ENCODE measurements at regions not wholly inside any gene's neighbourhood (a gene's known extent, or its start where the extent isn't known, plus 50 kb on each side); places are given as distances from the start of the nearest gene placed in this dataset.

- Histone ChIP-seq H3K4me3 (ENCODE audit: low read depth in 1 of 2, low read length in 2 of 2) (no peak overlapping the region), H3K4me1 (ENCODE audit: control insufficient read depth in 1 of 2, insufficient read depth in 2 of 2, low read length in 2 of 2) (no peaks in the 10 kb centered on the region)
Observed at GRCh38 chr7:16318989-16319915, 102.1 kb downstream of the CRPPA start.

DNA sequence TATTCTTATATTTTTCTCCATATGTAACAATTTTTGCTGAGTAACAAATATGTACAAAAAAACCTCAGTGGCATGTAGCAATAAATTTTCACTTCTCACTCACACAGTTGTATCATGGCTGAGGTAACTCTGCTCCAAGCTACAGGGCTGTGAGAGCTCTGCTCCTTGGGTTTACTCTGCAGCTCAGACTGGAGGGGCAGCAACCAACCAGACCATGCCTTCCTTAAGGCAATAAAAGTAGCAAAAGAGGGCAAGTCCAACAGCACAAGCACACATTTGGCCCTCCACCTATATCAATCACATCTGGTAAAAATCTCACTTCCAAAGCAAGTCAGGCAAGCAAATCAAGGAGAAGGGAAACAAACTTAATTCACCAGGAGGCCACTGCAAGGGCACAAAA is 102.9 kb downstream of the CRPPA start:
- Histone ChIP-seq H3K36me3 (ENCODE audit: control insufficient read depth in 1 of 2, insufficient read depth in 2 of 2, low read length in 2 of 2) (no peaks in the 10 kb centered on the region), H3K27me3 (ENCODE audit: low read depth, low read length) (no peaks in the 10 kb centered on the region), H3K9me3 (ENCODE audit: control insufficient read depth in 1 of 2, low read length in 2 of 2) (no peaks in the 10 kb centered on the region)

More at GRCh38 chr7:16318989-16319915, 102.1 kb downstream of the CRPPA start:
- no peak overlapping the region for H3K27ac ChIP-seq (ENCODE audit: low read length)
- no peaks in the 10 kb centered on the region for H3K9me3 ChIP-seq (ENCODE audit: control insufficient read depth in 1 of 2, low read length in 2 of 2)
- no peaks in the 10 kb centered on the region for H3K36me3 ChIP-seq (ENCODE audit: control insufficient read depth in 1 of 2, insufficient read depth in 2 of 2, low read length in 2 of 2)
- H3K27me3 ChIP-seq (ENCODE audit: low read depth, low read length), result no peaks in the 10 kb centered on the region

GRCh38 chr7:16317406-16317805 is 103.9 kb downstream of the CRPPA start:
- no peaks in the 10 kb centered on the region for H3K9me3 ChIP-seq (ENCODE audit: control insufficient read depth in 1 of 2, low read length in 2 of 2)
- no peaks in the 10 kb centered on the region for H3K36me3 ChIP-seq (ENCODE audit: control insufficient read depth in 1 of 2, insufficient read depth in 2 of 2, low read length in 2 of 2)
- no peaks in the 10 kb centered on the region for H3K4me1 ChIP-seq (ENCODE audit: control insufficient read depth in 1 of 2, insufficient read depth in 2 of 2, low read length in 2 of 2)
- no peak overlapping the region for H3K27ac ChIP-seq (ENCODE audit: low read length)
- H3K4me3 ChIP-seq (ENCODE audit: low read depth in 1 of 2, low read length in 2 of 2), result no peak overlapping the region
- H3K27me3 ChIP-seq (ENCODE audit: low read depth, low read length), result no peaks in the 10 kb centered on the region

More for the DNA sequence above, 102.9 kb downstream of the CRPPA start:
- no peak overlapping the region for H3K27ac ChIP-seq (ENCODE audit: low read length)
- H3K4me3 ChIP-seq (ENCODE audit: low read depth in 1 of 2, low read length in 2 of 2), result no peak overlapping the region
- H3K4me1 ChIP-seq (ENCODE audit: control insufficient read depth in 1 of 2, insufficient read depth in 2 of 2, low read length in 2 of 2), result no peaks in the 10 kb centered on the region

- no peaks in the 10 kb centered on the region for H3K36me3 ChIP-seq (ENCODE audit: control insufficient read depth in 1 of 2, insufficient read depth in 2 of 2, low read length in 2 of 2)
- no peak overlapping the region for H3K27ac ChIP-seq (ENCODE audit: low read length)
- peak overlapping the region in 1 of 2 donors; percentile 12 for H3K4me3 ChIP-seq (ENCODE audit: low read depth in 1 of 2, low read length in 2 of 2)
- H3K9me3 ChIP-seq (ENCODE audit: control insufficient read depth in 1 of 2, low read length in 2 of 2), result no peaks in the 10 kb centered on the region
- no peaks in the 10 kb centered on the region for H3K27me3 ChIP-seq (ENCODE audit: low read depth, low read length)
- no peaks in the 10 kb centered on the region for H3K4me1 ChIP-seq (ENCODE audit: control insufficient read depth in 1 of 2, insufficient read depth in 2 of 2, low read length in 2 of 2)
Observed at GRCh38 chr7:16315280-16315679, 106.1 kb downstream of the CRPPA start.

GRCh38 chr7:16309129-16309528 is 112.2 kb downstream of the CRPPA start:
- Histone ChIP-seq H3K36me3 (ENCODE audit: control insufficient read depth in 1 of 2, insufficient read depth in 2 of 2, low read length in 2 of 2) (no peaks in the 10 kb centered on the region), H3K9me3 (ENCODE audit: control insufficient read depth in 1 of 2, low read length in 2 of 2) (no peaks in the 10 kb centered on the region), H3K27ac (ENCODE audit: low read length) (no peak overlapping the region), H3K4me1 (ENCODE audit: control insufficient read depth in 1 of 2, insufficient read depth in 2 of 2, low read length in 2 of 2) (no peaks in the 10 kb centered on the region), H3K4me3 (ENCODE audit: low read depth in 1 of 2, low read length in 2 of 2) (no peak overlapping the region), H3K27me3 (ENCODE audit: low read depth, low read length) (no peaks in the 10 kb centered on the region)

DNA sequence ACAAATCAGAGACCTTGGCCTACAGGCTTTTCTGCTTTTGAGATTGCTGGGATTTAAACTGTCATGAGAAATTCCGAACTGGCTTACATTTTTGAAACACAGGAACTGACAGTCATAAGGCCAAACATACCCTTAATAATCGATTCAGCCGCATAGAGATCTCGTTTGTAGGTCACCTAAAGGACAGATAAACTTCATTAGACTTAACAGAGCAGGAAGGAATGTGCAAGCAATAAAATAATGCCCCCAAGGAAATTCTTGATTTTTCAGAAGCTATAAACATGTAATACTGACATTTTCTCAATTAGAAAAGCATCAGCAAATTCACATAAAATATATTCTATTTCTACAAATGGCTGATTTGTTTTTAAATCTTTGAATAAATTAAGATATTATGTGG is 120.0 kb downstream of the CRPPA start:
- no peaks in the 10 kb centered on the region for H3K27me3 ChIP-seq (ENCODE audit: low read depth, low read length)
- H3K9me3 ChIP-seq (ENCODE audit: control insufficient read depth in 1 of 2, low read length in 2 of 2), result no peaks in the 10 kb centered on the region
- H3K36me3 ChIP-seq (ENCODE audit: control insufficient read depth in 1 of 2, insufficient read depth in 2 of 2, low read length in 2 of 2), result no peaks in the 10 kb centered on the region
- H3K27ac ChIP-seq (ENCODE audit: low read length), result no peak overlapping the region
- H3K4me1 ChIP-seq (ENCODE audit: control insufficient read depth in 1 of 2, insufficient read depth in 2 of 2, low read length in 2 of 2), result peaks cover 0 to 3% of the 10 kb centered on the region in 2 donors
- no peak overlapping the region for H3K4me3 ChIP-seq (ENCODE audit: low read depth in 1 of 2, low read length in 2 of 2)

- peaks cover 0 to 6% of the 10 kb centered on the region in 2 donors for H3K4me1 ChIP-seq (ENCODE audit: control insufficient read depth in 1 of 2, insufficient read depth in 2 of 2, low read length in 2 of 2)
- no peaks in the 10 kb centered on the region for H3K27me3 ChIP-seq (ENCODE audit: low read depth, low read length)
- H3K9me3 ChIP-seq (ENCODE audit: control insufficient read depth in 1 of 2, low read length in 2 of 2), result no peaks in the 10 kb centered on the region
- no peaks in the 10 kb centered on the region for H3K36me3 ChIP-seq (ENCODE audit: control insufficient read depth in 1 of 2, insufficient read depth in 2 of 2, low read length in 2 of 2)
- H3K27ac ChIP-seq (ENCODE audit: low read length), result no peak overlapping the region
- no peak overlapping the region for H3K4me3 ChIP-seq (ENCODE audit: low read depth in 1 of 2, low read length in 2 of 2)
Observed at GRCh38 chr7:16300361-16300895, 120.9 kb downstream of the CRPPA start.

- Histone ChIP-seq H3K9me3 (ENCODE audit: control insufficient read depth in 1 of 2, low read length in 2 of 2) (no peaks in the 10 kb centered on the region), H3K36me3 (ENCODE audit: control insufficient read depth in 1 of 2, insufficient read depth in 2 of 2, low read length in 2 of 2) (no peaks in the 10 kb centered on the region), H3K27ac (ENCODE audit: low read length) (no peak overlapping the region), H3K27me3 (ENCODE audit: low read depth, low read length) (no peaks in the 10 kb centered on the region), H3K4me1 (ENCODE audit: control insufficient read depth in 1 of 2, insufficient read depth in 2 of 2, low read length in 2 of 2) (peaks cover 0 to 6% of the 10 kb centered on the region in 2 donors), H3K4me3 (ENCODE audit: low read depth in 1 of 2, low read length in 2 of 2) (no peak overlapping the region)
Observed at GRCh38 chr7:16299853-16300252, 121.5 kb downstream of the CRPPA start.

DNA sequence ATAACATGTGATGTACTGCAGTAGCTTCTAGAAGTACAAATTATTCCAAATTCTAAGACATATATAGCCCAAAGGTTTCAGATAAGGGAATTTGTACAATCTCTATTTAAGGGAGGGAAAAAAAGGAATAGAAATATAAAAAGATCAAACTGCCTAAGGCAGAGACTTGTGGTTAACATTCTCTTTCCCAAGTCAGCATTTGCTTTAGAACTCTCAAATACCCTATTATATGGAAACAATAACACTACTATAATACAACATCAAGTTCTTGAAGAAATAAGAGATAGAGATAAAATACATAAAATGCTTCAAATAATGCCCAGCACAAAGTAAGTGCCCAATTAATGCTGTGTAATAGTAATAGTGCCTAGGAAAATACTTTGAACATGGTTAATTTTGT is 123.1 kb downstream of the CRPPA start:
- Histone ChIP-seq H3K27me3 (ENCODE audit: low read depth, low read length) (no peaks in the 10 kb centered on the region), H3K9me3 (ENCODE audit: control insufficient read depth in 1 of 2, low read length in 2 of 2) (no peaks in the 10 kb centered on the region), H3K27ac (ENCODE audit: low read length) (no peak overlapping the region), H3K36me3 (ENCODE audit: control insufficient read depth in 1 of 2, insufficient read depth in 2 of 2, low read length in 2 of 2) (no peaks in the 10 kb centered on the region), H3K4me1 (ENCODE audit: control insufficient read depth in 1 of 2, insufficient read depth in 2 of 2, low read length in 2 of 2) (peaks cover 0 to 6% of the 10 kb centered on the region in 2 donors), H3K4me3 (ENCODE audit: low read depth in 1 of 2, low read length in 2 of 2) (no peak overlapping the region)

DNA sequence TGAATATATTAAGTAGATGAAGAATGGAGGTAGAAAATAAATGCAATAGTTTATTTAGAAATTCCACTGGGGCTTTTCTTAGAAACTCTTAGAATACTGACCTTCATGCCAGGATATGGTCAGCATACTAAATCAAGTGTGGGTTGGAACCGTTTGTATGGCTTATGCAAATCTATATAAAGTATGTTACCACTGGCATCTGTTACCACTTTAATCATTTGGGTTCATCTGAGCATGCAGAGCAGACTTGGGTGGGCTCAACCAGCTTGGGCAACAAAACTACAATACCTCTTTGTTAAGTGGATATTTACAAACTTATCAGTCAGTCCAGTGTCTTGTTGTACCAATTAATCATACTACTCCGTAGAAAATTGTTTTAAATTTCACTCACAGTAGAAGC is 125.8 kb downstream of the CRPPA start:
- no peaks in the 10 kb centered on the region for H3K27me3 ChIP-seq (ENCODE audit: low read depth, low read length)
- no peak overlapping the region for H3K4me3 ChIP-seq (ENCODE audit: low read depth in 1 of 2, low read length in 2 of 2)
- no peaks in the 10 kb centered on the region for H3K9me3 ChIP-seq (ENCODE audit: control insufficient read depth in 1 of 2, low read length in 2 of 2)
- H3K27ac ChIP-seq (ENCODE audit: low read length), result no peak overlapping the region
- peaks cover 0 to 6% of the 10 kb centered on the region in 2 donors for H3K4me1 ChIP-seq (ENCODE audit: control insufficient read depth in 1 of 2, insufficient read depth in 2 of 2, low read length in 2 of 2)
- no peaks in the 10 kb centered on the region for H3K36me3 ChIP-seq (ENCODE audit: control insufficient read depth in 1 of 2, insufficient read depth in 2 of 2, low read length in 2 of 2)

GRCh38 chr7:16293669-16294425 is 127.5 kb downstream of the CRPPA start:
- no peaks in the 10 kb centered on the region for H3K27me3 ChIP-seq (ENCODE audit: low read depth, low read length)
- H3K4me3 ChIP-seq (ENCODE audit: low read depth in 1 of 2, low read length in 2 of 2), result no peak overlapping the region
- no peaks in the 10 kb centered on the region for H3K36me3 ChIP-seq (ENCODE audit: control insufficient read depth in 1 of 2, insufficient read depth in 2 of 2, low read length in 2 of 2)
- H3K9me3 ChIP-seq (ENCODE audit: control insufficient read depth in 1 of 2, low read length in 2 of 2), result no peaks in the 10 kb centered on the region
- peaks cover 0 to 3% of the 10 kb centered on the region in 2 donors for H3K4me1 ChIP-seq (ENCODE audit: control insufficient read depth in 1 of 2, insufficient read depth in 2 of 2, low read length in 2 of 2)
- H3K27ac ChIP-seq (ENCODE audit: low read length), result no peak overlapping the region
